ENCODE measurements at regions not wholly inside any gene's neighbourhood (a gene's known extent, or its start where the extent isn't known, plus 50 kb on each side); places are given as distances from the start of the nearest gene placed in this dataset.

DNA sequence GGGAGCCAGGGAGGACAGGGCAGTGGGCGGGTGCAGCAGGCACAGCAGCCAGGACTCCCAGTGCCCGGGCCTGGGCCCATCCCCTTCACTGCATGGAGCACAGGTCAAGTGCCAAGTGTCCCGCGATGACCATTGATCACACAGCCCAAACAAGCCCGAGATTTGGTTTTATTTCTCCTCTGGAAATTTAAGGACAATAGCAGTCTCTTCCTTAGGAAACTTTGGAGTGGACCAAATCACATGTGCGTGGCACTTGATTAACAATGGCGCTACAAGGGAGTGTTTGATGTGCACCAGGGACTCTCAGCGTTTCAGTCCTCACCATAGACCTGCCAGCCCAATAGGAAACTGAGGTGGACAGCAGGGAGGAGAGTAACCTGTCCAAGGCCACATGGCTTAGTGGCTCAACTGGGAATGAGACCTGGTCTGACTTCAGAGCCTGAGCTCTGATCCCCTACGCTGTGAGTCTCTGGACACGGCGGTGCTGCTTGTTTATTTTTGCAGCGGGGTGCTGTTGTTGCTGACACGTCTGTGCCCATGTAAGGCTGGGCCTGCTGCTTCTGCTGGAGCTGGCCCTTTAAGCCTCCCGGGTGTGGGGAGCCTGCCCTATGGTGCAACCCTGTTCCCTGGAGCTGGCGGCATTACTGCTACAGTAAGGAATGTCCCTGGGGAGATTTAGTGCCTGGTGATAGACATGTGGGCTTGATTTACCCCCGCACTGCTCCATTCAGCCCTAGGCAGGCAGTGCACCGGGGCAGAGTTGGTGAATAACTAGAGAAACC lies 194.2 kb downstream of the INHBB start (continued):
- TF ChIP-seq ZNF251 (CRISPR knock-in tag; IDR thresholded peaks at IDR 0.05) = no peak
- TF ChIP-seq ZNF780A (CRISPR knock-in tag; IDR thresholded peaks at IDR 0.05) = peak; percentile 83; the same call in 1 of the 2 replicates
- TF ChIP-seq NRL (CRISPR knock-in tag; IDR thresholded peaks at IDR 0.05; ENCODE audit: borderline replicate concordance) = no peak; the same call in 1 of the 2 replicates
- TF ChIP-seq, protein P1, sequence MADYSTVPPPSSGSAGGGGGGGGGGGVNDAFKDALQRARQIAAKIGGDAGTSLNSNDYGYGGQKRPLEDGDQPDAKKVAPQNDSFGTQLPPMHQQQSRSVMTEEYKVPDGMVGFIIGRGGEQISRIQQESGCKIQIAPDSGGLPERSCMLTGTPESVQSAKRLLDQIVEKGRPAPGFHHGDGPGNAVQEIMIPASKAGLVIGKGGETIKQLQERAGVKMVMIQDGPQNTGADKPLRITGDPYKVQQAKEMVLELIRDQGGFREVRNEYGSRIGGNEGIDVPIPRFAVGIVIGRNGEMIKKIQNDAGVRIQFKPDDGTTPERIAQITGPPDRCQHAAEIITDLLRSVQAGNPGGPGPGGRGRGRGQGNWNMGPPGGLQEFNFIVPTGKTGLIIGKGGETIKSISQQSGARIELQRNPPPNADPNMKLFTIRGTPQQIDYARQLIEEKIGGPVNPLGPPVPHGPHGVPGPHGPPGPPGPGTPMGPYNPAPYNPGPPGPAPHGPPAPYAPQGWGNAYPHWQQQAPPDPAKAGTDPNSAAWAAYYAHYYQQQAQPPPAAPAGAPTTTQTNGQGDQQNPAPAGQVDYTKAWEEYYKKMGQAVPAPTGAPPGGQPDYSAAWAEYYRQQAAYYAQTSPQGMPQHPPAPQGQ (CRISPR knock-in tag; IDR thresholded peaks at IDR 0.05; ENCODE audit: borderline replicate concordance) = no peak
- peak; percentile 10 for TF ChIP-seq CBX1 (IDR thresholded peaks at IDR 0.05; ENCODE audit: low read depth)
- TF ChIP-seq KDM3A (CRISPR knock-in tag; IDR thresholded peaks at IDR 0.05; ENCODE audit: low read depth) = no peak; the same call in none of the 2 replicates
- TF ChIP-seq ZNF263 (CRISPR knock-in tag; IDR thresholded peaks at IDR 0.05) = peak; percentile 79
- TF ChIP-seq NKX3-1 (CRISPR knock-in tag; IDR thresholded peaks at IDR 0.05) = no peak
- no peak for TF ChIP-seq ZNF766 (CRISPR knock-in tag; IDR thresholded peaks at IDR 0.05; ENCODE audit: borderline replicate concordance)
- TF ChIP-seq AHR (CRISPR knock-in tag; IDR thresholded peaks at IDR 0.05) = no peak
- no peak for TF ChIP-seq U2AF1 (optimal IDR thresholded peaks at IDR 0.05; ENCODE audit: low read depth, low read length)
- TF ChIP-seq, protein P2, sequence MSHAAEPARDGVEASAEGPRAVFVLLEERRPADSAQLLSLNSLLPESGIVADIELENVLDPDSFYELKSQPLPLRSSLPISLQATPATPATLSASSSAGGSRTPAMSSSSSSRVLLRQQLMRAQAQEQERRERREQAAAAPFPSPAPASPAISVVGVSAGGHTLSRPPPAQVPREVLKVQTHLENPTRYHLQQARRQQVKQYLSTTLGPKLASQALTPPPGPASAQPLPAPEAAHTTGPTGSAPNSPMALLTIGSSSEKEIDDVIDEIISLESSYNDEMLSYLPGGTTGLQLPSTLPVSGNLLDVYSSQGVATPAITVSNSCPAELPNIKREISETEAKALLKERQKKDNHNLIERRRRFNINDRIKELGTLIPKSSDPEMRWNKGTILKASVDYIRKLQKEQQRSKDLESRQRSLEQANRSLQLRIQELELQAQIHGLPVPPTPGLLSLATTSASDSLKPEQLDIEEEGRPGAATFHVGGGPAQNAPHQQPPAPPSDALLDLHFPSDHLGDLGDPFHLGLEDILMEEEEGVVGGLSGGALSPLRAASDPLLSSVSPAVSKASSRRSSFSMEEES (CRISPR knock-in tag; IDR thresholded peaks at IDR 0.05) = peak; percentile 37; the same call in 1 of the 2 replicates
- peak; percentile 78 for TF ChIP-seq ZFY (CRISPR knock-in tag; IDR thresholded peaks at IDR 0.05)
- TF ChIP-seq, protein P3, sequence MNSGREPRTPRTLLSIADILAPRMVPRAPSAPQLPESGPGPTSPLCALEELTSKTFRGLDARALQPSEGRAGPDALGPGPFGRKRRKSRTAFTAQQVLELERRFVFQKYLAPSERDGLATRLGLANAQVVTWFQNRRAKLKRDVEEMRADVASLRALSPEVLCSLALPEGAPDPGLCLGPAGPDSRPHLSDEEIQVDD (CRISPR knock-in tag; IDR thresholded peaks at IDR 0.05; ENCODE audit: borderline replicate concordance) = peak; percentile 66; the same call in 1 of the 2 replicates
- TF ChIP-seq KLF13 (CRISPR knock-in tag; IDR thresholded peaks at IDR 0.05) = 0 out of 2 replicates have a peak, but pooled peaks have one; percentile 12
- TF ChIP-seq GATAD2A (CRISPR knock-in tag; IDR thresholded peaks at IDR 0.05) = peak; percentile 81
- no peak for TF ChIP-seq ONECUT2 (CRISPR knock-in tag; IDR thresholded peaks at IDR 0.05)
- TF ChIP-seq ELF4 (CRISPR knock-in tag; IDR thresholded peaks at IDR 0.05; ENCODE audit: borderline replicate concordance) = no peak
- TF ChIP-seq ZNF343 (CRISPR knock-in tag; IDR thresholded peaks at IDR 0.05) = no peak
- TF ChIP-seq ZNF235 (CRISPR knock-in tag; IDR thresholded peaks at IDR 0.05; ENCODE audit: borderline replicate concordance) = 0 out of 2 replicates have a peak, but pooled peaks have one; percentile 11
- peak; percentile 84 for TF ChIP-seq FOXP1 (IDR thresholded peaks at IDR 0.05)
- TF ChIP-seq FOXP1 (CRISPR knock-in tag; IDR thresholded peaks at IDR 0.05) = peak; percentile 84
- TF ChIP-seq NR2F6 (IDR thresholded peaks at IDR 0.05) = peak; percentile 32; the same call in 1 of the 2 replicates
- TF ChIP-seq NR2F6 (CRISPR knock-in tag; IDR thresholded peaks at IDR 0.05) = peak; percentile 79
- TF ChIP-seq, protein P4, sequence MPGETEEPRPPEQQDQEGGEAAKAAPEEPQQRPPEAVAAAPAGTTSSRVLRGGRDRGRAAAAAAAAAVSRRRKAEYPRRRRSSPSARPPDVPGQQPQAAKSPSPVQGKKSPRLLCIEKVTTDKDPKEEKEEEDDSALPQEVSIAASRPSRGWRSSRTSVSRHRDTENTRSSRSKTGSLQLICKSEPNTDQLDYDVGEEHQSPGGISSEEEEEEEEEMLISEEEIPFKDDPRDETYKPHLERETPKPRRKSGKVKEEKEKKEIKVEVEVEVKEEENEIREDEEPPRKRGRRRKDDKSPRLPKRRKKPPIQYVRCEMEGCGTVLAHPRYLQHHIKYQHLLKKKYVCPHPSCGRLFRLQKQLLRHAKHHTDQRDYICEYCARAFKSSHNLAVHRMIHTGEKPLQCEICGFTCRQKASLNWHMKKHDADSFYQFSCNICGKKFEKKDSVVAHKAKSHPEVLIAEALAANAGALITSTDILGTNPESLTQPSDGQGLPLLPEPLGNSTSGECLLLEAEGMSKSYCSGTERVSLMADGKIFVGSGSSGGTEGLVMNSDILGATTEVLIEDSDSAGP (CRISPR knock-in tag; IDR thresholded peaks at IDR 0.05; ENCODE audit: borderline replicate concordance) = peak; percentile 100
- no peak for TF ChIP-seq SIX1 (CRISPR knock-in tag; IDR thresholded peaks at IDR 0.05; ENCODE audit: borderline replicate concordance)
- TF ChIP-seq, protein P5, sequence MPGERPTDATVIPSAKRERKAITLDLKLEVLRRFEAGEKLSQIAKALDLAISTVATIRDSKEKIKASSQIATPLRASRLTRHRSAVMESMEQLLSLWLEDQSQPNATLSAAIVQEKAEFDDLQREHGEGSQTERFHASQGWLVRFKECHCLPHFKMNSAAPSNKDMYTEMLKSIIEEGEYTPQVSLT (CRISPR knock-in tag; IDR thresholded peaks at IDR 0.05; ENCODE audit: borderline replicate concordance, low read depth) = no peak
